C4-2B (cell line): ENCODE measurements at regions not wholly inside any gene's neighbourhood (a gene's known extent, or its start where the extent isn't known, plus 50 kb on each side); places are given as distances from the start of the nearest gene placed in this dataset.

Experiments used
- ZFX ChIP-seq: fragments of 450-650 bp; IDR thresholded peaks from 2 replicates; pipeline ENCODE4 v1.6.1; 2017
- TF ChIP-seq, protein P1 (sequence below): fragments of 450-650 bp; conservative IDR thresholded peaks from 2 replicates; pipeline ENCODE4 v1.5.1; 2017; ENCODE audit warnings: mild to moderate bottlenecking

GRCh38 chr7:42475082-42475481 is 238.1 kb upstream of the GLI3 start:
- TF ChIP-seq, protein P1, sequence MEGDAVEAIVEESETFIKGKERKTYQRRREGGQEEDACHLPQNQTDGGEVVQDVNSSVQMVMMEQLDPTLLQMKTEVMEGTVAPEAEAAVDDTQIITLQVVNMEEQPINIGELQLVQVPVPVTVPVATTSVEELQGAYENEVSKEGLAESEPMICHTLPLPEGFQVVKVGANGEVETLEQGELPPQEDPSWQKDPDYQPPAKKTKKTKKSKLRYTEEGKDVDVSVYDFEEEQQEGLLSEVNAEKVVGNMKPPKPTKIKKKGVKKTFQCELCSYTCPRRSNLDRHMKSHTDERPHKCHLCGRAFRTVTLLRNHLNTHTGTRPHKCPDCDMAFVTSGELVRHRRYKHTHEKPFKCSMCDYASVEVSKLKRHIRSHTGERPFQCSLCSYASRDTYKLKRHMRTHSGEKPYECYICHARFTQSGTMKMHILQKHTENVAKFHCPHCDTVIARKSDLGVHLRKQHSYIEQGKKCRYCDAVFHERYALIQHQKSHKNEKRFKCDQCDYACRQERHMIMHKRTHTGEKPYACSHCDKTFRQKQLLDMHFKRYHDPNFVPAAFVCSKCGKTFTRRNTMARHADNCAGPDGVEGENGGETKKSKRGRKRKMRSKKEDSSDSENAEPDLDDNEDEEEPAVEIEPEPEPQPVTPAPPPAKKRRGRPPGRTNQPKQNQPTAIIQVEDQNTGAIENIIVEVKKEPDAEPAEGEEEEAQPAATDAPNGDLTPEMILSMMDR: no peak
- no peak for TF ChIP-seq ZFX
